SK-N-SH (cell line): ENCODE measurements at regions not wholly inside any gene's neighbourhood (a gene's known extent, or its start where the extent isn't known, plus 50 kb on each side); places are given as distances from the start of the nearest gene placed in this dataset.

Source experiments
- CTCF ChIA-PET: fragments of 300-600, 350-600 bp; formaldehyde crosslinking; extraction: SDS; loops from one replicate; lab custom pipeline; 2021; lab: Yijun Ruan, JAX
- POLR2A ChIA-PET: fragments of 350-600 bp; sonication (Branson Sonifier 250); formaldehyde crosslinking; extraction: SDS; loops from one replicate; lab custom pipeline; 2020; ENCODE audit warnings: antibody characterized with exemption, inconsistent platforms; lab: Yijun Ruan, JAX
- DNase-seq: peaks from one replicate; pipeline ENCODE4 v3.0.0; 2012
- H2AFZ ChIP-seq: fragments of 200-600 bp; sonication (generic); 2 replicates; pipeline ENCODE4 v1.8.1; 2016; ENCODE audit warnings: antibody characterized with exemption, mild to moderate bottlenecking, low read depth
- H3F3A ChIP-seq: fragments of 200-600 bp; sonication (generic); replicated peaks from 2 replicates; pipeline ENCODE3; 2016; ENCODE audit warnings: antibody characterized with exemption, mild to moderate bottlenecking; ENCODE audit not compliant: insufficient read depth
- H3K27ac ChIP-seq, 2 experiments: fragments of 200-500 bp in 1 of 2; fragments of 200-600 bp in 1 of 2; sonication (Bioruptor generic) in 1 of 2; sonication (generic), shearing (Covaris generic) in 1 of 2; 2 replicates each; pipeline versions ENCODE4 v1.5.1 to v1.6.1; 2014 to 2016; ENCODE audit warnings: low read depth in 2 of 2, inconsistent platforms in 1 of 2, low read length in 1 of 2, mild to moderate bottlenecking in 1 of 2, mixed read lengths in 1 of 2
- H3K27me3 ChIP-seq: fragments of 200-600 bp; sonication (generic), shearing (Covaris generic); 2 replicates; pipeline ENCODE4 v1.6.1; 2016; ENCODE audit warnings: mixed run types; ENCODE audit not compliant: insufficient read depth
- H3K36me3 ChIP-seq, 2 experiments: fragments of 200-500 bp in 1 of 2; fragments of 200-600 bp in 1 of 2; sonication (Bioruptor generic) in 1 of 2; sonication (generic) in 1 of 2; replicated peaks in 1 of 2; 2 replicates each; pipeline versions ENCODE3 to v1.5.1; 2014 to 2016; ENCODE audit warnings: low read length in 1 of 2, mild to moderate bottlenecking in 1 of 2; ENCODE audit not compliant: insufficient read depth in 2 of 2, control insufficient read depth in 1 of 2
- H3K4me1 ChIP-seq, 2 experiments: fragments of 200-500 bp in 1 of 2; fragments of 200-600 bp in 1 of 2; sonication (Bioruptor generic) in 1 of 2; sonication (generic), shearing (Covaris generic) in 1 of 2; 2 replicates each; pipeline versions ENCODE4 v1.5.1 to v1.6.1; 2014 to 2016; ENCODE audit warnings: low read depth in 1 of 2, low read length in 1 of 2, mixed run types in 1 of 2; ENCODE audit not compliant: insufficient read depth in 2 of 2, control insufficient read depth in 1 of 2
- H3K4me2 ChIP-seq: fragments of 200-600 bp; sonication (generic), shearing (Covaris generic); 2 replicates; pipeline ENCODE4 v1.6.1; 2017; ENCODE audit warnings: mixed run types
- H3K4me3 ChIP-seq, 2 experiments: fragments of 200-500 bp in 1 of 2; fragments of 200-600 bp in 1 of 2; sonication (Bioruptor generic) in 1 of 2; sonication (generic), shearing (Covaris generic) in 1 of 2; 2 replicates each; pipeline versions ENCODE4 v1.5.1 to v1.8.1; 2014 to 2016; ENCODE audit warnings: low read depth in 2 of 2, inconsistent platforms in 1 of 2, low read length in 1 of 2, mild to moderate bottlenecking in 1 of 2, mixed read lengths in 1 of 2, moderate library complexity in 1 of 2
- H3K79me2 ChIP-seq: fragments of 200-600 bp; sonication (generic); 2 replicates; pipeline ENCODE4 v1.8.1; 2017; ENCODE audit warnings: mild to moderate bottlenecking; ENCODE audit not compliant: insufficient read depth
- H3K9ac ChIP-seq: fragments of 200-600 bp; sonication (generic); 2 replicates; pipeline ENCODE4 v1.6.1; 2017; ENCODE audit warnings: mixed run types
- H3K9me2 ChIP-seq: fragments of 200-600 bp; sonication (generic); 2 replicates; pipeline ENCODE4 v1.6.1; 2017; ENCODE audit warnings: mixed run types
- H3K9me3 ChIP-seq: fragments of 200-600 bp; sonication (generic); 2 replicates; pipeline ENCODE4 v1.6.1; 2017; ENCODE audit warnings: mixed run types, mild to moderate bottlenecking, moderate library complexity
- H4K20me1 ChIP-seq: fragments of 200-600 bp; sonication (generic); 2 replicates; pipeline ENCODE4 v1.6.1; 2017; ENCODE audit warnings: mild to moderate bottlenecking, mixed run types; ENCODE audit not compliant: insufficient read depth
- CHD2 ChIP-seq: fragments of 150-350 bp; IDR thresholded peaks from 2 replicates; pipeline ENCODE4 v1.6.1; 2018; ENCODE audit warnings: low read length; ENCODE audit not compliant: partially characterized antibody
- CTCF ChIP-seq: fragments of 200-600 bp; sonication (generic); IDR thresholded peaks from 2 replicates; pipeline ENCODE4 v1.6.1; 2017; ENCODE audit warnings: antibody characterized with exemption, mild to moderate bottlenecking, moderate library complexity
- GABPA ChIP-seq: IDR thresholded peaks from 2 replicates; pipeline ENCODE4 v1.4.0; 2012; ENCODE audit warnings: low read depth, mild to moderate bottlenecking
- RAD21 ChIP-seq: IDR thresholded peaks from 2 replicates; pipeline ENCODE4 v1.6.1; 2012; ENCODE audit warnings: mild to moderate bottlenecking, low read length
- RXRA ChIP-seq: IDR thresholded peaks from 2 replicates; pipeline ENCODE4 v1.4.0; 2012; ENCODE audit warnings: low read depth, mild to moderate bottlenecking, borderline replicate concordance
- TAF1 ChIP-seq: IDR thresholded peaks from 2 replicates; pipeline ENCODE4 v1.6.1; 2012; ENCODE audit warnings: low read depth, mild to moderate bottlenecking, low read length, moderate library complexity, borderline replicate concordance
- WGBS: methylation state at CpG from one replicate; pipeline ENCODE4 v1.1.6; 2017; ENCODE audit warnings: low lambda C conversion rate; 5-methylcytosine and 5-hydroxymethylcytosine counted together
- TF ChIP-seq, protein P1 (sequence below): IDR thresholded peaks from 2 replicates; pipeline ENCODE4 v1.6.1; 2012; ENCODE audit warnings: mild to moderate bottlenecking, low read depth, low read length, moderate library complexity

DNA sequence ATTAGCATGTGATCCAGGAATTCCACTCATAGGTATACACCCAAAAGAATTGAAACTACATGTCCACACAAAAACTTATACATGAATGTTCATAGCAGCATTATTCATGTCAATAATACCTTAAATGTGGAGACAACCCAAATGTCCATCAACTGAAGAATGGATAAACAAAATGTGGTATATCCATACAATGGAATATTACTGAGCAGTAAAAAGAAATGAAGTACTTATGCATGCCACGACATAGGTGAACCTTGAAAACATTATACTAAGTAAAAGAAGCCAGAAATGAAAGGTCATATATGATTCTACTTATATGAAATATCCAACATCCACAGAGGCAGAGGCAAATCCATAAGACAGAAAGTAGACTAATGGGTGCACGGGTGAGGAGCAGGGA lies 159.9 kb downstream of the UNC5CL start:
- no peaks in the 10 kb centered on the region for H3K36me3 ChIP-seq
- H3K9ac ChIP-seq, result no peak overlapping the region
- TF ChIP-seq RXRA (no peak), CHD2 (no peak), RAD21 (no peak), CTCF (no peak), TAF1 (no peak)
- no peak for DNase-seq
- H2AFZ ChIP-seq, result no peak overlapping the region
- H3K4me1 ChIP-seq, result peaks cover 0 to 22% of the 10 kb centered on the region in 2 experiments; a peak in 2 of 4 replicates
- H3K4me2 ChIP-seq, result no peak overlapping the region
- WGBS, result 27% methylated on average over 2 of the region's 2 CpGs
- H3K79me2 ChIP-seq, result no peaks in the 10 kb centered on the region
- 0 out of 2 replicates have a peak, but pooled peaks cover 4% of the 10 kb centered on the region for H3K9me3 ChIP-seq
- CTCF ChIA-PET, result no interaction called here
- H3K27ac ChIP-seq, result no peak overlapping the region
- no peaks in the 10 kb centered on the region; the same call in 1 of the 2 replicates for H3K27me3 ChIP-seq
- POLR2A ChIA-PET, result no interaction called here
- no peaks in the 10 kb centered on the region for H3K9me2 ChIP-seq
- no peak overlapping the region for H3K4me3 ChIP-seq
- no peaks in the 10 kb centered on the region for H3F3A ChIP-seq
- no peaks in the 10 kb centered on the region for H4K20me1 ChIP-seq

DNA sequence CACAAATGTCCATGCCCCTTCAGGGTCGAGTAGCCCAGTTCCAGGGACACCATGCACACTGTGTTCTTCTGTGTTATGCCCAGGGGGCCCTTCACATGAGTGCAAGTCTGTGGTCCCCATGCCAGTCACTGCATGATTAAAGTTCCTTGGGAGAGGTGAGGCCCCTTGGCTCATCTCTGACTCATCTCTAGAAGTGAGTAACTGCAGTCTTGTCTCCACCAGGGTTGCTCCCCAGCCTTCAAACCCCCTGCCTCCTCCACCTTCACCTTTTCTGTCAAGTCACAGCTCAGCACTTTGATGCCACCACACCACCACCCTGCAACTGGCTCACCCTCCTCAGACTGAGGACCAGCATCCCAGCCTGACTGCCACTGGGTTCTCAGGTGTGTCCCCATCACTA lies 161.7 kb downstream of the UNC5CL start:
- no peak for DNase-seq
- 13% methylated on average over 1 of the region's 1 CpG for WGBS
- CTCF ChIA-PET, result interaction anchor here (1.3 kb wide), 1 partner anchor 289 kb away, joined by 4 read pairs; no protein-coding TSS in a partner anchor

More for the DNA sequence above, 161.7 kb downstream of the UNC5CL start:
- Histone ChIP-seq H3K9me3 (0 out of 2 replicates have a peak, but pooled peaks cover 4% of the 10 kb centered on the region), H3F3A (no peaks in the 10 kb centered on the region), H4K20me1 (no peaks in the 10 kb centered on the region), H3K4me3 (no peak overlapping the region), H3K79me2 (no peaks in the 10 kb centered on the region), H3K9ac (no peak overlapping the region), H2AFZ (no peak overlapping the region), H3K27me3 (no peaks in the 10 kb centered on the region; the same call in 1 of the 2 replicates), H3K9me2 (no peaks in the 10 kb centered on the region), H3K4me1 (peaks cover 0 to 19% of the 10 kb centered on the region in 2 experiments; a peak in 2 of 4 replicates), H3K4me2 (no peak overlapping the region), H3K27ac (no peak overlapping the region), H3K36me3 (no peaks in the 10 kb centered on the region)
- no peak for TF ChIP-seq GABPA
- TF ChIP-seq, protein P1, sequence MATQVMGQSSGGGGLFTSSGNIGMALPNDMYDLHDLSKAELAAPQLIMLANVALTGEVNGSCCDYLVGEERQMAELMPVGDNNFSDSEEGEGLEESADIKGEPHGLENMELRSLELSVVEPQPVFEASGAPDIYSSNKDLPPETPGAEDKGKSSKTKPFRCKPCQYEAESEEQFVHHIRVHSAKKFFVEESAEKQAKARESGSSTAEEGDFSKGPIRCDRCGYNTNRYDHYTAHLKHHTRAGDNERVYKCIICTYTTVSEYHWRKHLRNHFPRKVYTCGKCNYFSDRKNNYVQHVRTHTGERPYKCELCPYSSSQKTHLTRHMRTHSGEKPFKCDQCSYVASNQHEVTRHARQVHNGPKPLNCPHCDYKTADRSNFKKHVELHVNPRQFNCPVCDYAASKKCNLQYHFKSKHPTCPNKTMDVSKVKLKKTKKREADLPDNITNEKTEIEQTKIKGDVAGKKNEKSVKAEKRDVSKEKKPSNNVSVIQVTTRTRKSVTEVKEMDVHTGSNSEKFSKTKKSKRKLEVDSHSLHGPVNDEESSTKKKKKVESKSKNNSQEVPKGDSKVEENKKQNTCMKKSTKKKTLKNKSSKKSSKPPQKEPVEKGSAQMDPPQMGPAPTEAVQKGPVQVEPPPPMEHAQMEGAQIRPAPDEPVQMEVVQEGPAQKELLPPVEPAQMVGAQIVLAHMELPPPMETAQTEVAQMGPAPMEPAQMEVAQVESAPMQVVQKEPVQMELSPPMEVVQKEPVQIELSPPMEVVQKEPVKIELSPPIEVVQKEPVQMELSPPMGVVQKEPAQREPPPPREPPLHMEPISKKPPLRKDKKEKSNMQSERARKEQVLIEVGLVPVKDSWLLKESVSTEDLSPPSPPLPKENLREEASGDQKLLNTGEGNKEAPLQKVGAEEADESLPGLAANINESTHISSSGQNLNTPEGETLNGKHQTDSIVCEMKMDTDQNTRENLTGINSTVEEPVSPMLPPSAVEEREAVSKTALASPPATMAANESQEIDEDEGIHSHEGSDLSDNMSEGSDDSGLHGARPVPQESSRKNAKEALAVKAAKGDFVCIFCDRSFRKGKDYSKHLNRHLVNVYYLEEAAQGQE, result no peak
- POLR2A ChIA-PET, result no interaction called here
